Choroid plexus epithelial cell (primary cell): ENCODE measurements at regions not wholly inside any gene's neighbourhood (a gene's known extent, or its start where the extent isn't known, plus 50 kb on each side); places are given as distances from the start of the nearest gene placed in this dataset.

Source experiments
- DNase-seq: peaks from one replicate; pipeline ENCODE4 v3.0.0-alpha.2; 2010; ENCODE audit warnings: low read depth
- H3K4me3 ChIP-seq: 2 replicates; pipeline ENCODE4 v1.5.1; 2011; ENCODE audit warnings: low read depth, mild to moderate bottlenecking, control low read depth, low read length, moderate library complexity
- TF ChIP-seq, protein P1 (sequence below): conservative IDR thresholded peaks from 2 replicates; pipeline ENCODE4 v1.5.1; 2011; ENCODE audit warnings: low read depth, mild to moderate bottlenecking, control low read depth, inconsistent platforms, low read length, moderate library complexity

DNA sequence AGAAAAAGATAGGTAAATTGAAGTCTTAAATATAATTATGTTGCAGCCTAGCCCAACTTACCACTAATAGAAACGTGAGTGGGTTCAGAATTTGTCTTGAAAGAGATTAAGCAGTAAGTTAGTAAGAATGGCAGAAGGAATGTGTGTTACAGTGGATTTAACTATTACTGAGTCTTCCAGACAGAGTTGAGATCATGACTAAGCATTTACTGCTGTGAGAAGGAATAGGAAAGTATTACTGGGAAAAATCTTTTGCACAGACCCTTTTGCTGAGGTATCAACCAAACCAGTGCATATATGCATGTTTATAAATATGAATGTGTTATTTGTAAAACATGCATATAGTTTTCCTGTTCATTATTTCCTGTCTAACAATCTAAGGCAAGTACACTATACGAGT is 112.8 kb upstream of the EFNA5 start:
- TF ChIP-seq, protein P1, sequence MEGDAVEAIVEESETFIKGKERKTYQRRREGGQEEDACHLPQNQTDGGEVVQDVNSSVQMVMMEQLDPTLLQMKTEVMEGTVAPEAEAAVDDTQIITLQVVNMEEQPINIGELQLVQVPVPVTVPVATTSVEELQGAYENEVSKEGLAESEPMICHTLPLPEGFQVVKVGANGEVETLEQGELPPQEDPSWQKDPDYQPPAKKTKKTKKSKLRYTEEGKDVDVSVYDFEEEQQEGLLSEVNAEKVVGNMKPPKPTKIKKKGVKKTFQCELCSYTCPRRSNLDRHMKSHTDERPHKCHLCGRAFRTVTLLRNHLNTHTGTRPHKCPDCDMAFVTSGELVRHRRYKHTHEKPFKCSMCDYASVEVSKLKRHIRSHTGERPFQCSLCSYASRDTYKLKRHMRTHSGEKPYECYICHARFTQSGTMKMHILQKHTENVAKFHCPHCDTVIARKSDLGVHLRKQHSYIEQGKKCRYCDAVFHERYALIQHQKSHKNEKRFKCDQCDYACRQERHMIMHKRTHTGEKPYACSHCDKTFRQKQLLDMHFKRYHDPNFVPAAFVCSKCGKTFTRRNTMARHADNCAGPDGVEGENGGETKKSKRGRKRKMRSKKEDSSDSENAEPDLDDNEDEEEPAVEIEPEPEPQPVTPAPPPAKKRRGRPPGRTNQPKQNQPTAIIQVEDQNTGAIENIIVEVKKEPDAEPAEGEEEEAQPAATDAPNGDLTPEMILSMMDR: no peak
- DNase-seq: peak; percentile 61
- no peak overlapping the region for H3K4me3 ChIP-seq

DNA sequence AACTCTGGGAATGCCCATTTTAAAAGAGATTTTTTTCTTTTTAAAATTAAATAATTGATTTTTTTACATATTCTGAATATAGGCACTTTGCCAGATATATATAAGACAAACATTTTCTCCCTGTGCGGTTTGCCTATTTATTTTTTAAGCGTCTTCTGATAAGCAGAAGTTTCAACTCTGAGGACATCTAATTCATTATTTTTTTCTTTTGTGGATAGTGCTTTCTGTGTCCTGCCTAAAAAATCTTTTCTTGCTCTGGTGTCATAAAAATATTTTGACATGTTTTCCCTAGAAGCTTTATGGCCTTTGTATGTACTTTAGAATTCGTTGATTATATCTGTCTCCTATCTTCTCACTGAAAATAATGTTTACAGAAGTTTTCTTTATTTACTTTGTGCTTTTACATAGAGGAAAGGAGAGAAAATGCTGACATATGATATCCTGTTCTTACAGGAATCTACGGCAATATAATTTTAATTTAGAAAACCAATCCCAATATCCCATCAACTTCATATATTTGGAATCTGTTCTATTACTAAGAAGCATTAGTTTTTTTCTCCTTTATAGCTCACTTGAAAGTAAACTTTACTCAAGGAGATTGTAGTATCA is 111.9 kb upstream of the EFNA5 start:
- TF ChIP-seq, protein P1: no peak
- DNase-seq: no peak
- H3K4me3 ChIP-seq: no peak overlapping the region

DNA sequence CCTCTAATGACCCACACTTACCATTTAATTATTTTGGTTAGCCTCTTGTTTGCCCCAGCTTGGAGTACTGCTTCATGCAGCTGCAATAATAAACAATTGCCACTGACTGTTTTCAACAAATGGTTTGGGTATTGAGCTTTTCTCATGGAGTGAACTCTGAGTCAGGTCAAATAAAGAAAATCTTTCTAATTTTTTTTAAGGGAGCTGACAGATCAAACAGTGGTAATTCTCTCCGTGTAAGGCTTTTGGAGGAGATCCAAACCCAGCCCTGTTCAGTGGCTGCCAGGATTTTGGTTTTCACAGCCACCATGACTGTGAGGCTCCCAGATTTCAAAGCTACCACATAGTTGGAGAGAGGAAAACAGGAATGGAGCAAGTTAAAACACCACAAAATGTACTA is 110.7 kb upstream of the EFNA5 start:
- no peak overlapping the region for H3K4me3 ChIP-seq
- TF ChIP-seq, protein P1: no peak
- peak; percentile 61 for DNase-seq

DNA sequence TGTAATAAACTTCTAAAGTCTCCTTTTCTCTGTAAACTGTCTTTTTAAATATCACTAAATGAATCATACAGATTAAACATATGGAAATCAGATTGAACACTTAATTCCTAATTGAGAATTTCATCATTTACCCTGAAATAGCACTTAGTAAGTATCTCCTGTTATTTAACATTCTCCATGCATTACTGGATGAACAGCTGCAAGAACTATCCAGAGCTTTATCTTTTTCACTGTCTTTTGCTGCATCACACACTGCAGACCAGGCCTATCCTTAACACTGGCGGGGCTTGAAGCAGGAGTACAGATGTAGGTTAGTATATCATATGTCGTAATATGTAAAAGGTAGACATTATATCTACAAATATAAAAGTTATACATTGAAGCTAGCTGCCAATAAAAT is 108.7 kb upstream of the EFNA5 start:
- H3K4me3 ChIP-seq: no peak overlapping the region
- no peak for DNase-seq
- TF ChIP-seq, protein P1: no peak

DNA sequence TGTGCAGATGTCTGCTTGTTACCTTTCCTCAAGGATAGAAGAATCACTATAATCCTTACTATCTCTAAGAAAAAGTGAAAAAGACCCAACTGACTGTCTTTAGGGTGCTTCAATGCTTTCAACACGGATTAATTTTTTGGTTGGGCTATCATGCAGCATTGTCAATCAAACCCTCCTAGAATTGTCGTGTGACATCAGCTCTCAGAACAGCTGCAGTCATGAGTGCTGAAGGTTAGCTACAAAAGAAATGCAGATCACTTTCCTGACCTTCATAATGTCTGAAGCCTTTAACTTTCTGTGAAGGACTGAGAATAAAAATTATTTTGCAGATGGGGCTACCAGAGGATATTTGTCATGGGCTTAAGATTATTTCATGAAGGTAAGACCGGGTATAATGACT is 107.9 kb upstream of the EFNA5 start:
- H3K4me3 ChIP-seq: no peak overlapping the region
- TF ChIP-seq, protein P1: no peak
- no peak for DNase-seq

DNA sequence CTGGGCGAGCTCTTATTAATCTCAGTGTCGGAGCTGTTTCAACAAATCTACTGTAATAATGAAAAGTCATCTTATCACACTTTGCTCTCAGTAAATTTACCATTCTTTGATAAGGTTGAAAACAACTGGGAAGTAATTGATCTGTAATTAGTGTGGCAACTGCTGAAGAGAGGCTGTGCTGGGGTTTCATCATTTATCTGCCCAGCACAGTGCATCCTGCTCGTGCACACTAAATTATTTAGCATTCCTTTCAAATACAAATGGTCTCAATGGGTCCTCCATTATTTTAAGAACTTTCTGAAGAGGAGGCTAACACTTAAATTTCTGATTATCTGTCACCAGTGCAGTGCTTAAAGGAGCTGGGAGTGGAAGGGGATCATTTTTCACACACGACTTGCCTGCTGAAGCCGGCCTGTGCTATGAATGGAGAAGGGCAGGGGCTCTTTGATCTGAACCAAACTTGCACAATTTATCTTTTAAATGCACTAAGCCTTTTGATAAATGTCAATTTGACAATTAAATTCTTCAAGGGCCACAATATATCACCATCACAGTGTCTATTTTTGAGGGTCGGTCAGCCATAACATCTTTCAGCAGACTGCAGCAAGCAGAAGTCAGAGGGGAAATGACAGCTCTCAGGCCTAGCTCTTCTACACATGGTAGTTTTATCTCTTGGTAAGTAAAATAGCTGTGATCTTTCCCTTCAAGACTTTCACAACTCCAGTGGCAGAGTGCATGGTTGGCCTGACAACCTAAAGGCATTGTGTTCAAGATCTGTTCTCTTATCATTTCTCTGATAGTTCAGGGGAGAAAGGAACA is 106.4 kb upstream of the EFNA5 start:
- no peak overlapping the region for H3K4me3 ChIP-seq
- TF ChIP-seq, protein P1: no peak
- no peak for DNase-seq

DNA sequence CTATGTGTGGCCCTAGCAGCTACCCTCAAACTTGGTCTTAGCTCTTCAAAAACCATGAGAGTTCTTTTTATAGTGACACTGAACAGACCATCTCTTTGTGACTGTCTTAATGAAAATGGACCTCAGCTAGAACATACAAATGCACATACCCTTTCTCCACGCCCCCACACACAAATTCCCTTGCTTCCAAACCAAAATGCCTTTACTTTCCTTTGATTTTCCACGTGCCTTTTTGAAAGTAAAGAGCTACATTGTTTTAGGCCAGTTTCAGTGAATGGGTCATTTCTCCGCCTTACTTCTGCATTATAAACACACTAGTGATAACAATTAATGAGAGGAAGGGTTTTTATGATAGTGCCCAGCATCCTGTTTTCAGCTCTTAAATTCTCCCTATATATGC is 105.8 kb upstream of the EFNA5 start:
- H3K4me3 ChIP-seq: no peak overlapping the region
- TF ChIP-seq, protein P1: no peak
- DNase-seq: no peak
